NCI-H446 treated with DMSO at 0.1 percent for 48 hours (cell line): ENCODE measurements at regions not wholly inside any gene's neighbourhood (a gene's known extent, or its start where the extent isn't known, plus 50 kb on each side); places are given as distances from the start of the nearest gene placed in this dataset.

Experiments
- DNase-seq: peaks from one replicate; lab custom pipeline; 2025; lab: John Stamatoyannopoulos, UW

DNA sequence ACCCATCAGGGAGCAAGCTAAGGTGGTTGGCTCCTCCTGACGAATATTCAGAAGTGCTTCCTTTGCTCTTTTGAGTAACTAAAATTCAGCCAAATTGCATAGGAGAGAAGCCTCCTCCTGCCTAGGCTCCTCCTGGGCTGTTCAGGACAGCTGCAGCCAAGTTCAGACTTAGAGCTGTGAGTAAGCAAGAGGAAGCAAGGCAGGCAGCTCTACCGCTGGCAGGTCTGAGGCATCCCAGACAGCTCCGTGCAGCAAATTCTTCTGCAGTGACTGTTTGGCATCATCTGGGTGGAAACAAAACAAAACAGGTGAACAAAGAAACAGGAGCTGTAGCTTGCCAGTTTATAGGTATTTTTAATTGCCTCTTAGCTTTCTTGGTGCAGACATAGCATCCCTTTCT, 421.0 kb downstream of the GADD45G start:
- DNase-seq: no peak

DNA sequence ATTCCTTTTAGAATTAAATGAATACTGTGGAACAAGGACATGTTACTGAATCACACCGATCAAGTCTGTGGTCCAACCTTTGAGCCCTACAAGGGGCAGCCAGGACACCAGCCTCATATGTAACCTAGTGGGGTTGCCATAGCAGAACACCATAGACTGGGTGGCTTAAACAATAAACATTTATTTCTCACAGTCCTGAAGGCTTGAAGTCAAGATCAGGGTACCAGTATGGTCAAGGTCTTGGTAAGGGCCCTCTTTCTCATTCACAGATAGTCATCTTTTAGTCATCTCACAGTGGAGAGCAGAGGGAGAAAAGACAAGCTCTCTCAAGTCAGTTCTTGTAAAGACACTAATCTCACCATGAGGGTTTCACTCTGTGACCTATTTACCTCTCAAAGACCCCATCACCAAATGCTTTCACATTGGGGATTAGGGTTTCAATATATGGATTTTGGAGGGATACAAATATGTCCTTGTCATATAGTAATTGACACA, 422.5 kb downstream of the GADD45G start:
- DNase-seq: no peak

DNA sequence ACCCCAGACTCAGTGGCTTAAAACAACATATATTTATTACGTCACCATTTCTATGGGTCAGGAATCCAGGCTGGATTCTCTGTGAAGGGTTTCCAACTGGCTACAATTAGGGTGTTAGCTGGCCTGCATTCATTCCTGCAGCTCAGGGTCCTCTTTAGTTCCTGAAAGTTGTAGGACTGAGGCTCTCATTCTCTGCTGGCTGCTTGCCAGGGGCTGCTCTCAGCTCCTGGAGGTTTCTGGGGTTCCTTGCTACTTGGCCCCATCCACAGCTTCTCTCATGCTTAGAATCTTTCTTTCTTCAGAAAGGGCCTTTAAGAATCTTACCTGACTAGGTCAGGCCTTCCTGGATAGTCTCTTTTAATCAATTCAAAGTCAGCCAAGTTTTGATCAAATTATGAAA, 424.6 kb downstream of the GADD45G start:
- DNase-seq: no peak

DNA sequence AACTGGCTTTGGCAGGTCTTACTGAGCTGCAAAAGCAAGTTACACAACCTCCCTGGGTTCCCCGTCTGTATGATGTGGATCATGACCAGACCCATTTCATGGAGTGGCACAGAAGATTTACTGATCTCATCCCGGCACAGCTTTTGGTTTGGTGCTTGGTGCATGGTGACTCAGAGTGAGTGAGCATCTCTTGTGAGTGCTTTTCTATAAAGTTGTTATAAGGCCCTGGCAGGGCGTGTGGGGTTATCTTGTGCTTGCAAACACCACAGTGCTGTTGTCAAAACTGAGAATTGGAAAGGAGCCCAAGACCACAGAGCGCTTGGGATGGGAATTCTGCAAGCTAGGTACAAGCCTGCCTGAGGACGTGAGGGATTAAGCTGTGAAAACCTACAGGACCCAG, 425.2 kb downstream of the GADD45G start:
- no peak for DNase-seq

DNA sequence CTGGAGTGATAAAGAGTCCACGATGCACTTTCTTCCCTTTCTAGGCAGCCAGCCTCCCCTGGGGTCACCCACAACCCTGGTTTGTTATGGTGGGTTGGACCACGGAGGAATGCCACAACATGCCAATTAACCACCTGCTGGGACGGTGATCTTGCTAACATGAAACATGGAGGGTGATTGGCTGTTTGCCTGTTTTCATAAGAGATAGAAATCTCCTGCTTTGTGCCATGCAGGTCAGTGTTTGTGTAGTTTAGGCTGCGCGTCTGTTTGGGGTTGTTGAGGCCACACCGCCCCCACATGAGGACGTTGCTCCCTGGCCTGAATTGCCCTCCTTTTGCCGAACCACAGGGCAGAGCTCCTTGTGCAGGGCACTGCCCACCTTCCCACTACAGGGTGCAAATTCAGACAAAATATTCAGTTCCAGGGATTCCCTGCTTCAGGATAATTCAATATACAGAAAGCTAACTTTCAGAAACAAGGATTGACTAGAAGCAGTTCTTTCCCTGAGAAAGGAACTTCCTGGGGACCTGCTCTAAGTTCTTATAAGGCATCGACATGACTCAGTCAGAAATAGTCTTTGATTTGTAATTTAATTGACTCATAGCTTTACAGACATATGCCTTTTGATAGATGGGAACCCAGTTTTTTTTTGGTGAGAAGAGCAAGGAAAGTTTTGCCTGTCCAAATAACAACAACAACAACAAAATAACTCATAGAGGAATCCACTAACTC, 427.6 kb downstream of the GADD45G start:
- DNase-seq: no peak

DNA sequence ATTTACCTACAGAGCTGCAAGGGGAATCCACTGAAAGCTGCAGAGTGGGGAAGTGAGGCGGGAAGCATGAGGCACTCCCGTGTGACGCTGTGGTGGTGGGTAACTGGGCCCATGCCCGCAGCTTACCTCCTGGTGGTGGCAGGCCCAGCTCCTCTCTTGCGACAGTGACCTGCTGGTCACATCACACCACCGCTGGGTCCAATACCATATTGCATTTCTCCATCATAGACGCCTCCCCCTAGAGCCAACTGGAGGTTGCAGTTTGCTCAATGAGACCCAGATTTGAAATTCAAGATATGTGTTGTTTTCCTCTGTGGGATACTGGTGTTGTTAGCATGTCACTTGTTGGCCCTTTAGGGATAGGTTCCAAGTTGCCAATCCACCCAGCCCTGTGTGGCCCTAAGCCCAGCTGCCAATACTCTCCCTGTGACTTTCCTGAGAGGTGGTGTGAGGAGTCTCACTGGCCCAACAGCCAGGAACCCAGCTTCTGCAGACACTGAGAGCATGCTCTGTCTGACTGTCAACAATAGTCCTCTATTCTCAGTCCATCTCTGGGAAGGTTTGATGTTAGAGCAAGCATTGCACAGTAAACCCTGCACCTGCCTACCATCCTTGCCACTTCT, 428.3 kb downstream of the GADD45G start:
- no peak for DNase-seq

DNA sequence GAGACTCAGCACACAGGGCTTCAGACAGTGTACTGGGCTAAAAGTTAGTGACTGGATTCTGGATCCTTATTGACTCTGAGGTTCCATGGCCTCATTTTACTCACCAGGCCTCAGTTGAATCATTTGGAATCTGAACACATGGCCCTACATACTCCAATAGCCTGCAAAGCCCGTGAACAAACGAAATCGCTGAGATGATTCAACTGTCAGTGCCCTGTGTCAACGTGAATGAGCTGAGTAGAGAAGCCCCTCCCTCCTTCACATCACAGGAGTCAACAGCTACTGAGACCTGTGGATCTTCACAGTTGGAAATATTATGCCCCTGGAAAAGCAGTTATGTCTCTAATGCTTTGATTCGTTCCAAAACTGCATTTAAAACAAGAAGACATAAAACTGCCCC, 429.3 kb downstream of the GADD45G start:
- no peak for DNase-seq

DNA sequence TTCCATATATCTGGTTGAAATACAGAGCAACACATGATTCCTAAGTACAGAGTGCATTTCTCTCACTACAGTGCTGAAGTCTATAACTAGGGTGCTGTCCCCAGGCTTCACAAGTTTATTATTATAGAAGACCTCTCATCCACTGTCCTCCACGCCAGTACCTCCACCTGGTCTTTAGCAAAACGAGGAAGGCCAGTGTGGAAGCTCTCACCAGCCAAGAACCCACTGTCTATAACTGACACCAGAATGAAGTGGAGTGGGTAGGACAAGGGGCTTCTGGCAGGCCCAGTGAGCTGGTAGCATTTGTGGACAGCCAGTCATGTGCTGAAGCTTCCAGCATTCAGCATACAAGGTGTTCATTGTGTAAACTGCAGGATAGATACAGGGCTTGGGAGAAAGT, 430.7 kb downstream of the GADD45G start:
- no peak for DNase-seq

DNA sequence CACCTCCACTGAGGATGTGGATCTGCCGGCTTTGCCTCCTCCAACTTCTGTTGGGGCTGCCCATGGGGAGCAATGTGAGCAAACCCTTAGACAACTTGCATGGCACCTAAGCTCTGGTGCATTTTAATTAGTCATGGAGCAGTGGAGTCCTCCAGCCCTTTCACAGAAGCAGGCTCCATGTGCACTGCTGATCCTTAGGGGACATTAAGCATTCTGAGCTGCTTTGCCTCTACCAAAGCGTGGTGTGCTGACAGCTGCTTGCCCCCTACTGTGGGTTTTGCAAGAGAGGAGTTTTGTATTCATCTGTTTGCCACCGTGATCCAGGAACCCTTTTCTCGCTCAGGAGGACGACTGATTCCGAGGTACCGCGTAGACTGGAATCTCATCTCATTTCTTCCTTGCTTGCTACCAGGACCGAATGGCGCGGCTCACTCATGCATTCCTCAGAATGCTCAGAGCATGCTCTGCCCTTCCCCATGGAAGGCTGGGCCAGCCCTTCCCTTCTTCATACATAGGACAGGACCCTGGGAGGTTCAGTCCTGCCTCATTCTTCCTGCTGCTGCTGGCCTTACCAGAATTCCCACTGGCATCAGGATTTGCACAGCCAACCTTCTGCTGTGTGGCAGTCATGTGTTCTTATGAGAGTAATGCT, 432.5 kb downstream of the GADD45G start:
- no peak for DNase-seq

DNA sequence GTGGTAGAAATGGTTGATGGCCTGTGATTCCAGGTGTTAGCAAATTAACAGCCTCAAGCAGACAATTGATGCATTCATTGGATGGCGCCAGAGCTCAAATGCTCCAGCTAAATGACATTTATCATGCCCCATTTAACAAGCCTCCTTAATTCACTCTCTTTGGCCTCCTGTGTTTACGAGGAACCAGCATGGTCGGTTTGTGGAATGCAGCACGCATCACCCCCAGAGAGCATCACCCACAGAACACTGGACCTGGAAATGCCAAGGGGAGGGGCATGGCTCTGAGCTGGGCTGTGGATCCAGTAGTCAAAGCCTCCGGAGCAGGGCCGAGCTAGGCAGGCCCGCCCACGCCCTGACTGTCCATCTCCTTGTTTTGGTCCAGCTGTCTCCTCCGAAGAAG, 434.0 kb downstream of the GADD45G start:
- no peak for DNase-seq

DNA sequence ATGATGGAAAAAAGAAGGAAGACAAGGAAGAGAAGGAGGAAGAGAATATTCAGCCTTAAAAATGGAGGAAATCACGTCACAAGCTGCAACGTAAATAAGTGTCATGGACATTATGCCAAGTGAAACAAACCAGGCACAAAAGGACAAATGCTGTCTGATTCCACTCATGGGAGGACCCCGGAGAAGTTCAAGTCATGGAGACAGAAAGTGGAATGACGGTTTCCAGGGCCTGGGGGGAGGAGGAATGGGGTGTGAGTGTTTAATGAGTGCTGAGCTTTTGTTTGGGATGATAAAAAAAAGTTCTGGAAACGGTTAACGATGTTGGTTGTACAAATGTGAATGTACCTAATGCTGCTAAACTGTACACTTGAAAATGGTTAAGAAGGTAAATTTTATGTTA, 439.5 kb downstream of the GADD45G start:
- no peak for DNase-seq

DNA sequence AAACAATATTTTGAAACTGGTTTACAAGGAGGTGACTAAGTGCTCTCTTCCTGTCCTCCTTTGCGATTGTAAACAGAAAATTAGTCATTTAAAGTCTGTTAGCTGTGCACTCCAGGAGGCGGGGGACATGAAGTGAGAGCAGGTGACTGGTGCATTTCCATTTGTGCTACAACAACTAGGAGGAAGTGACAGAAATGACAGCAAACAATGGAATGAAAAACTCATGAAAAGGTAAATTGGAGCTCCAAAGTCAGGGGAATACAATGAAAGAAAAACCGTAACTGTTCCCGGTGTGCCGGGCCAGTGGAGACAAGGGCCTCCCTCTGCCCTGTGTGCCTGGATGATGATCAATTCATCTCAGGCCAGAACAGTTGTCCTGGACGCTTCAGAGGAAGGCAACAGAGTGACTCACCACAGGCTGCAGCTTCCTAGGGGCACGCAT, 439.9 kb downstream of the GADD45G start:
- no peak for DNase-seq

DNA sequence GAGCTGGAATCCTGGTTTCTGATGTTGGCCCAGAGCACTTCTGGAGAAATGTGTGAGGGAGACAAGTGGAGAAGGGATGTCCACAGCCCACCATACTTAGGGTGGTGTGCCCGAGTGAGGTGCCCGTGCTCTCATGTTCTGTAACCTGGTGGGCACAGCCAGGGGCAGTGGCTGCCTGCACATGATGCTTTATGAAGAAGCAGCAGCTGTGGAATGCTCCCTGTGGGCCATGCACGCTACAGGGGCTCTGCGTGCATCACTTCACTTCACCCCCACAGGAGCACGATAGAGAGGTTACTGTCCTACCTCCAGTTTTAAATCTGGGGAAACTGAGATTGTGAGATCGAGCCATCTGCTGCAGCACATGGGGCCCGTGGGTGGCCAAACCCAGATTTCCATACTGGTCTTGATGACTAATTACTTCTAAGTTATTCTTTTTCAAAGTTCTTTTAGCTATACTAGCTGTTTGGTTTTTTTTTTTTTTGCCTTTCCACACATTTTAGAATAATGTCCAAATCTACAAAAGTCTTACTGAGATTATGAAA, 441.6 kb downstream of the GADD45G start:
- no peak for DNase-seq

DNA sequence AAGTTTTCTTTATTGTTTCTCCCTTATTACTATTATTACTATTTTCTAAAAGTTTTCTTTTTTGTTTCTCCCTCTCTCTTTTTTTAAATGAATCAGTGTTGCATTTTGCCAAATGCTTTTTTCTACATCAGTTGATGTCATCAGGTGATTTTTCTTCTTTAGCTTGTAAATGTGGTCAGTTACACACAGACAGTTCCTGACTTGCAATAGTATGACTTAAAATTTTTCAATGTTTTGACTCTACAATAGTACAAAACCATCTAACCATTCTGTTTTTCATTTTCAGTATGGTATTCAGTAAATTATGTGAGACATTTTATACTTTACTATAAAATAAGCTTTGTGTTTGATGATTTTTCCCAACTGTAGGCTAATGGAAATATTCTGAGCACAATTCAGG, 443.0 kb downstream of the GADD45G start:
- DNase-seq: no peak

DNA sequence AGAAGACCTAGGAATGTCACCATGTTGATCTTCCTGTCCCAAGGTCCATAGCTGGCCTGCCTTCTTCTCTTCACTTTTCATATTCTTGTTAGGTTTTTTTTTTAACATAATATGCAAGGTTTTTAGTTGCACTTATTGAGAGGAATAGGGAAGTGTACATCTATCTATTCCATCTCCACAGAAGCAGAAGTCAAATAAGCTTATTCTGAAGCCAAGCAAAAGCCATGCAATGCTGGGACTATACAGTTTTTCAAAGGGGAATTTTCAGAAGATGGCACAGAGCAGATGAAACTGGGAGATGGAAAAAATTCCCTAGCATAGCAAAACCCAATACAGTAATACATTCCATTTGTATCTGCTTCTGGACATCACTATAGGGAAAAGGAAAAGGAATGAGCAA, 447.6 kb downstream of the GADD45G start:
- DNase-seq: no peak

DNA sequence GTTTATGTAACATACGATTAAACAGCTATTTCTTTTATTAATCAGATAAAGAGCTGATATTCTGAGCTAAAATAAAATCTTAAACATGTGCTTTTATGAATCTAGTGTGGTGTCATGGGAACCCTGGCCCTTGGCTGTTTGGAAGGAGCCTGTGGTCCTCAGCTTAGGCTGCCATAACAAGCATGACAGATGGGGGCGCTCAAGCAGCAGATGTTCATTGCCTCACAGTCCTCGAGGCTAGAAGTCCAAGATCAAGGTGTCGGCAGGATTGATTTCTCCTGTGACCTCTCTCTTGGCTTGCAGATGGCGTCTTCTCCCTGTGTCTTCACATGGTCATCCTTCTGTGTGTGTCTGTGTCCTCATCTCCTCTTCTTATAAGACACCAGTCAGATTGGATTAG, 448.2 kb downstream of the GADD45G start:
- DNase-seq: no peak

DNA sequence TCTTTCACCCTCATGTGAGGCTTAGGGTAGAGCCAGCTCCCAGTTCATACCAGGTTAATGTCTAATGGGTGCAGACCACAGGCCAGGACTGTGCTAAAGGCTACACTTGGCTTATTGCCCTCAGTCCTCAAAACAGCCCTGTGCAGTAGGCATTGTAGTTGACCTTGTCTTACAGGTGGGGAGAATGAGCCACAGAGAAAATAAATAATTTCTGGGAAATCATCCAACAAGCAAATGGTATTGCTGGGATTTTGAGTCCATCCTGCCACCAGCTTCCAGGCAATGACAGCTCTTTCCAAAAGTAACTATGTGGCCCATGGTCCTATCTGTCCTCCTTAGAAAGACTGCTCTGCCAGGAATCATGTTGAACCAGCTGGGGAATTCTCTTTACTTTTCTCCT, 450.0 kb downstream of the GADD45G start:
- DNase-seq: no peak

DNA sequence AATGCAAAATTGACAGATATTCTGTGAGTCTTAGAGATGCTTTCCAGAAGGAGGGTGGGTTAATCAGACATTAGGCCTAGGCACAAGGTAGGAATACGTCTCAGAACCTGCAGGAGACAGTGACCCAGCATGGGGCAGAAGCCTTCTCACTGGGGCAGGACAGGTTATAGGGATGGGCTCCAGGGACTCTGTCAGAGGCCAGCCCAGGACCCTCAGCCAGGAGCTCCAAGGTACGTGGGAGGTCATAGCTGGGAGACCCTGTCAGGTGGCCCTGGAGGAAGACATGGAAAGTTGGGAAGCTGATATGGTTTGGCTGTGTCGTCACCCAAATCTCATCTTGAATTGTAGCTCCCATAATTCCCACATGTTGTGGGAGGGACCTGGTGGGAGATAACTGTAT, 450.4 kb downstream of the GADD45G start:
- DNase-seq: no peak

DNA sequence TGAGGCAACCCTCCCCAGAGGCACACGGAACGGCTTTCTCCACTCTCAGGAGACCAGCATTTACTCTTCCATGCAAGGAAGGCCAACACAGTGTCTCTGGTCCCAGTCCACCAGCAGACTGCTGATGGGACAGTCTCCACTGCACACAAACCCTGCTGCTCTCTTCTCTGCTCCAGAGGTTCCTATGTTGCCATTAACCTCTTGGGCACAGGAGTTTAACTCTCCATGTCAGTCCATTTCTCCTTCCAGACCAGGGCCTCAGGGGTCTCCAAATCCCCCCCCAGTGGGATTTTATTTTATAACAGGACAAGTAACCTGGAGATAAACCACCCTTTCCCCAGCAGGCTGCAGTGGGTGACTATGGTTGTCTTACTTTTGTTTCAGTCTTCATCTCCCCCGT, 452.5 kb downstream of the GADD45G start:
- DNase-seq: no peak

DNA sequence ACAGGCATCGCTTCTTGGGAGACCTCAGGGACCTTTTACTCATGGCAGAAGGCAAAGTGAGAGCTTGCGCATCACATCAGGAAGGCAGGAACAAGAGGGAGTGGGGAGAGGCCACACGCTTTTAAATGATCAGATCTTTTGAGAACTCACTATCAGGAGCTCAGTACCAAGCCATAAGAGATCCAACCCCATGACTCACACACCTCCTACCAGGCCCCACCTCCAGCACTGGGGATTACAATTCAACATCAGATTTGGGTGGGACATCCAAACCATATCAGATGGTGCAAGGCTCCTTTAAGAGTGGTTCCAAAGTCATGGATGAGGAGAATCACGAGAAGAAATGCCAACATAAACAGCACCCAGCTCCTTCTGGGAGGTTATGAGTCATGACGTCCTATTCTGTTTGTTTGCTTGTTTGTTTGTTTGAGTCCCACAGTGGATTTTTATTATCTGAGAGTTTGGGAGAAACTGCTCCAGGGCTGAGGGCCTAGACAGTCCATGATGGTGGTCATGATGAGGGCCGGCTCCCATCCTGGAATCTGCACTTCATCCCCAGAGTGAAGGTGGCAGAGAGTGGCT, 453.5 kb downstream of the GADD45G start:
- DNase-seq: no peak

DNA sequence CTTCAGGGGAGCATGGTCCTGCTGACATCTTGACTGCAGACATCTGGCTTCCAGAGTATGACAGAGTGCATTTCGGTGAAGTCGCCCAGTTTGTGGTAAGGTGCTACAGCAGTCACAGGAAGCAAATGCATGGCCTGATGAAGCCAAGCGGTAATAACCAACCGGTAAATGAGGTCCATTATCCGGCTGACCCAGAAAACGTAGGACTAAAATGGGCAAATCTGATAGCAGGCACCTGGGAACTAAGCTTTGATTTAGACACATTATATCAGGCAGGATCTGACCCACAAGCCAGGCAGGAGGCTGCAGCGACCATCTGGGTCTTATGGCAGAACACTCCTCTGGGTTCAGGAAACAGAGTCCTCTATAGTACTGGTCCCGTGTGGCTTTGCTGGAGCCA, 454.6 kb downstream of the GADD45G start:
- no peak for DNase-seq

DNA sequence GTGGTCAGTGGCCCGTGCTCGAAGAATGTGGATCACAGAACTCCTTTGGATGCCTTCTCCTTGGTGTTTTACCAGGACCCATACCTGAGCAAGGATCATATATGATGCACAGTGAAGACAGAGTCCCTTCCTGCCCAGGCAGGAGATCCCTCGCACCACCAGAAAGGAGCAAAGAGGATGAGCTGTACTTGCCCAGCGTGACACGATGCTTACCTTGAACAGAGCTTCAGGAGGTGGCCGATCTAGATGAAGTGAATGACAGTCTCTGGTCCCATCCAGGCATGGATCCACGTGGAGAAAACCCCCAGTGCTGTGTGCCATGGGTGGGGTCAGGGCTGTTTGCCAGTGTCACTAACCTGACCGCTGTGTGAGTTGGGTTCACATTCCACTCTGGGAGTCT, 455.4 kb downstream of the GADD45G start:
- no peak for DNase-seq

DNA sequence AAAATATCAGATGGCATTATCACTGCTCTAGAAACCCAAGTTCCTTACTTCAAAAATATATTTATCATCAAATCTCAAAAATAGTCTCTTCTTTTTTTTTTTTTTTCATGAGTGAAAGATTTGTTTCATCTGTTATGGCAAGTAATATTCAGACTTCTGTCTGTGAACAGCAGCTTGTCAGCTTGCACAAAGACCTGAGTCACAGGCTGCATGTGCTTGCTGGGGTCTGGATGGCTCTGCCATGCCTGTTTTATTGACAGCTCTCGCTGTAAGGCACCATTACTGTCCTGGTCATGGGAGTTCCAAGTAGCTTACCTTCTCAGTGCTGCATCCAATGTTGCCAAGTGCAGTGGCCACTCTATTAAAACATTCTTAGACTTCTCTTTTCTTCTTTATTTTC, 456.4 kb downstream of the GADD45G start:
- DNase-seq: no peak
